Stomach smooth muscle (tissue), 2 donors: ENCODE measurements at regions not wholly inside any gene's neighbourhood (a gene's known extent, or its start where the extent isn't known, plus 50 kb on each side); places are given as distances from the start of the nearest gene placed in this dataset.
A peak's percentile ranks its signal among the peaks of the same experiment; 100 is the strongest.

Source experiments
- H3K27ac ChIP-seq: one replicate; pipeline ENCODE4 v1.7.0; 2013; ENCODE audit warnings: mild to moderate bottlenecking, low read length, inconsistent platforms
- H3K27me3 ChIP-seq, 2 donors: one replicate each; pipeline ENCODE4 v1.7.0; 2013; ENCODE audit warnings: low read length in 2 of 2; ENCODE audit not compliant: insufficient read depth in 2 of 2, control insufficient read depth in 1 of 2
- H3K36me3 ChIP-seq, 2 donors: one replicate each; pipeline ENCODE4 v1.7.0; 2013; ENCODE audit warnings: low read length in 2 of 2; ENCODE audit not compliant: control insufficient read depth in 2 of 2, insufficient read depth in 2 of 2
- H3K4me1 ChIP-seq: one replicate; pipeline ENCODE4 v1.7.0; 2013; ENCODE audit warnings: low read length; ENCODE audit not compliant: control insufficient read depth, insufficient read depth
- H3K4me3 ChIP-seq, 2 donors: one replicate each; pipeline ENCODE4 v1.7.0; 2013; ENCODE audit warnings: low read length in 2 of 2
- H3K9ac ChIP-seq, 2 donors: one replicate each; pipeline ENCODE4 v1.7.0; 2013; ENCODE audit warnings: low read length in 2 of 2, mild to moderate bottlenecking in 1 of 2
- H3K9me3 ChIP-seq, 2 donors: one replicate each; pipeline ENCODE4 v1.7.0; 2013; ENCODE audit warnings: low read length in 2 of 2; ENCODE audit not compliant: control insufficient read depth in 2 of 2
- donor health status: healthy.
- donor health status: Pancreatic carcinoma.

DNA sequence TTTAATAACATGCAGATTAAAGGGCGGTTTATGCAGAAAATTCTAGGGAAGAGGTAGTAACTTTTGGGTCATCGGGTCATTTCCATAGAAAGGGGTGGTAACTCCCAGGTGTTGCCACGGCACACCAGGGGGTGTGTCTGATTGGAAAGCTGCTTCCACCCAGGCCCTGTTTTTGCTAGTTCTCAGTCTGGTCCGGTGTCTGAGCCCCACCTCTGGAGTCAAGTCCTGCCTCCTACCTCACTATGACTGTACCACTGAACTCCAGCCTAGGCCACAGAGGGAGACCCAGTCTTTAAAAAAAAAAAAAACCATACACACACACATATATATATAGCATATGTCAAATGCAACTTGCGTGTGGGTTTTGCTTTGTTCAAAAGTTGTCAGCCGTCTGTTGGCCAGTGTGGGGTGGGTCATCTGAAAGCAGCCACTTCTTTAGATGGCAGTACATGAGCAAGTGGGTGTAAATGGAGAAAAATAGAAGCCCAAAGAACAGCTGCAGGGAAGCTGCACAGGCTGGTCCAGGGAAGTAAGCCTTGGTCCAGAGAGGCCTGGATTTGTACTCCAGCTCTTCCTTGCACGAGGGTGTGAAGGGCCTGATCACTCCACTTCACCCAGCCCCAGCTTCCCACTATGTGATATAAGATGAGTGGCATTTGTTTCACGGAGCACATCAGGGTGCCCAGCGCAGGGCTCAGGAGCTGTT, 110.7 kb upstream of the SPRY4 start:
- no peaks in the 10 kb centered on the region for H3K9me3 ChIP-seq
- no peak overlapping the region for H3K27ac ChIP-seq
- no peak overlapping the region for H3K9ac ChIP-seq
- H3K27me3 ChIP-seq: peaks cover 0 to 2% of the 10 kb centered on the region in 2 donors
- peaks cover 7% of the 10 kb centered on the region for H3K4me1 ChIP-seq
- no peak overlapping the region for H3K4me3 ChIP-seq
- no peaks in the 10 kb centered on the region for H3K36me3 ChIP-seq

DNA sequence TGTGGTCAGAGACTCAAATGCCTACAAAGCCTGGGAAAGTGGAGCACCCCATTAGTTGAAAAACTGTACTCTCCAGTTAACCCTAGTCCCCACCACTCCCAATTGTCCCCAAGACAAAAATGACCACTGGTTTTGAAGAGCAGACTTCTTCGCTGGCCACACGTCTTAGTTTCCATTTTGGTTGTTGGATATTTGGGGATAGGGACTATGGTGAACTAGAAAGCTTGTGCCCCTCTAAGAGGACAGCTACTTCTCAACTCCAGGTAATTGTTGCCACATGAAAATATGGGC, 109.4 kb upstream of the SPRY4 start:
- H3K27ac ChIP-seq: no peak overlapping the region
- H3K9ac ChIP-seq: no peak overlapping the region
- H3K27me3 ChIP-seq: peaks cover 0 to 2% of the 10 kb centered on the region in 2 donors
- H3K9me3 ChIP-seq: no peaks in the 10 kb centered on the region
- peaks cover 6% of the 10 kb centered on the region for H3K4me1 ChIP-seq
- H3K4me3 ChIP-seq: no peak overlapping the region
- H3K36me3 ChIP-seq: no peaks in the 10 kb centered on the region

DNA sequence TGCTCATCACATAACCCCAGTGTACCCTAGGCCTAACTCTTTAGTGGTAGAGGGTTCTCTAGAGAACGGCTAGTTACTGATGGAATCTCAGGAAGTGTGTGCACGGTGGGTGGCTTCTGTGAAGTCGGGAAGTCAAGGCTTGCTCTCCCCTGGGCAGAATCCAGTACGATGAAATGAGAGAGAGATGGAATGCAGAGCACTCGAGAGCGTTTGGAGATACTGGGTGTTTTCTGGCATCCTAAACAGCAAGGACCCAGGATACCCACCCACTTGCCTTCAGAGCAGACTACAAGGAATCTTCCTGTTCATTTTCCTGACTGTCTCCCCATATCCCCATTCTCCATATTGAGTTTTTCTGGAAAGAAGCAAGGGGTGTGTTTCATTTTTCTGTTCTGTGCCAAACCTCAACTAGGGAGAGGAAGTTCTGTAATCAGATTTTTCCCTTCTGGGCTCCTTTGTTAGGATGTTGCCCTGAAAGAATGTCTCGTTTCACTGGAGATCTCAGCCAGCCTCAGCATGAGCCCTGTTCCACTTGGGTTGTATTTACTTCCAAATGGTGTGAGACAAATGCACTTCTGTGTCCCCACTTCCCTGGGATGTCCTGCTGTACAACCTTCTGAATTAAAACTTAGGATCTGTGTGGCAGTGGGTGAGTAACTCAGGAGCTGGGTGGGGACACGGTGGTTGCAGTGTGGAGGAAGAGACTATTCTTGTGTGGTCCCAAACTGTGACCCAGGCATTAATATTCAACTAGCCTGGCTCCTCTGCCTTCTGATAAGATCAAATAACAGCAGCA, 108.9 kb upstream of the SPRY4 start:
- Histone ChIP-seq H3K9ac (no peak overlapping the region), H3K4me1 (peaks cover 3% of the 10 kb centered on the region), H3K4me3 (no peak overlapping the region), H3K9me3 (no peaks in the 10 kb centered on the region), H3K27ac (no peak overlapping the region), H3K36me3 (no peaks in the 10 kb centered on the region), H3K27me3 (peaks cover 0 to 2% of the 10 kb centered on the region in 2 donors)

DNA sequence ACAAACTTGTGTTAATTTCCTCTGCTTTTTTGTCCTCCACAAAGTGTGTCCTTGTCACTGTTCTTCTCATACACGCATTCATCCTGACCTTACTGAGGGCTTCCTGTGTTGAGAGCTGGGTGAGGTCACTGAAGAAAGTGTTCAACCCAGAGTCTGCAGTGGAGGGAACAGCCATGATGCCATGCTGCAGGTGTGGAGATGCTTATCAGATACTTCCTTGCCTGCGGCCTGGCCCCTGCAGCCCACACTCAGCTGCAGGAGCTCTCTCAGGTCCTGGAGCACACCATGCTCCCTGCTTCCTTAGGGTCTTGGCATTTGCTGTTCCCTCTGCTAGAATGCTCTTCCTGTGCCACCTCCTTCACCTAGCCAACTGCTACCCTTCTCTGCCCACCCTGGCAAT, 108.1 kb upstream of the SPRY4 start:
- Histone ChIP-seq H3K27ac (no peak overlapping the region), H3K27me3 (peaks cover 0 to 2% of the 10 kb centered on the region in 2 donors), H3K9ac (no peak overlapping the region), H3K36me3 (no peaks in the 10 kb centered on the region), H3K4me3 (no peak overlapping the region), H3K4me1 (peaks cover 3% of the 10 kb centered on the region), H3K9me3 (no peaks in the 10 kb centered on the region)

DNA sequence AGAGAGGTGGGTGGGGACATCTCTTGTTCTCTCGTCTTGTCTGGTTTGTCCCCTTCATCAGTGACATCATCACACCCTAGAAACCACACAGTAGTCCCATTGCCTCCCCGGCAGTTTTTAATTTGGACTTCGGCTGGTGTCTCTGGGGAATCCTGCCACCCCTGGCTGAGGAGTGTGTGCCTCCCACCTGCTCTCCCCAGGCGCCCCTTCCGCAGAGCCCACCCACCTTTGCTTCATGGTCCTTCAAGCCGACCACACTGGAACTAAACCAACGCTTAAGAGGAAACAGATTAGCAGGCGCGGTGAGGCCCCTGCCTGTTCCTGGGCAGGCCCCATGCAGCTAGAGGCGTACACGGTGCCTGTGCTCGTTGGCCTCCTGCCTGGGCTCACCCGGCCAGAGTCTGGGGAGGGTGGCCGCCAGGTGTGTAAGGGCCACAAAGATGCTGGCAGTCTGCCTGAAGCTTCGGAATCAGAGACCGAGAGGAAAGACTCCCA, 107.6 kb upstream of the SPRY4 start:
- H3K9me3 ChIP-seq: no peaks in the 10 kb centered on the region
- no peaks in the 10 kb centered on the region for H3K36me3 ChIP-seq
- H3K27me3 ChIP-seq: peaks cover 0 to 2% of the 10 kb centered on the region in 2 donors
- peaks cover 3% of the 10 kb centered on the region for H3K4me1 ChIP-seq
- H3K4me3 ChIP-seq: no peak overlapping the region
- no peak overlapping the region for H3K9ac ChIP-seq
- no peak overlapping the region for H3K27ac ChIP-seq

DNA sequence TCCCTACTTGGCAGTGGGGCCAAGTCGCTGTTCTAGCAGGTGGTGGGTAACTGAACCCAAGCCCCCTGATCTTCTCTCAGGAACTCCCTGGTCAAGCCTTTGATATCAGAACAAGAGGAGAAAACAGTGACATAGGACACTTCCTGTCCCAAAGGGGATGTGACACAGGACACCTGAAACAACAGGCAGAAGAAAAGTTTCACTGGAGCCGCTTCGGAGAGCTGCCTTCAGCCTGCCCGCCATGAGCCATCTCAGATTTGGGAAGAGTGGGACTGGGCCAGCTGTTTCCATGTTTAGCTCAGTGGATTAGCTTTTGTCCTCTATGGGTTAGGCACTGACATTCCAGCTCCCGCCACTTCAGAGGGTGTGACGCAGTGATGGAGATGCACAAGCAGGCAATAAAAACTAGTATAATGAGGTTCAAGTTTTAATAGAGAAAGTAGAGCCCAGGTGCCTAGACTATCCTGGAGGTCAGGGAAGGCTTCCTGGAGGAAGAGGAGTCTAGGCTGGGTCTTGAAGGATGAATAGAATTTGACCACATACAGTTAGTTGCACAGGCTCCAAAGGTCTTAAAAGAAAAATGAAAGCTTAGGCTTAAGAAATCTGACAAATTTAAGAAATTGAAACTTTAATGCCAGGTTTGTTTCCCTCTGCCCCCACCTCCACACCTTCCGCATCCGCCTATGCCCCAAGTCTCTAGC, 104.1 kb upstream of the SPRY4 start:
- H3K36me3 ChIP-seq: no peaks in the 10 kb centered on the region
- H3K27me3 ChIP-seq: peaks cover 0 to 2% of the 10 kb centered on the region in 2 donors
- no peak overlapping the region for H3K27ac ChIP-seq
- no peak overlapping the region for H3K9ac ChIP-seq
- no peaks in the 10 kb centered on the region for H3K9me3 ChIP-seq
- H3K4me1 ChIP-seq: peaks cover 8% of the 10 kb centered on the region
- no peak overlapping the region for H3K4me3 ChIP-seq

DNA sequence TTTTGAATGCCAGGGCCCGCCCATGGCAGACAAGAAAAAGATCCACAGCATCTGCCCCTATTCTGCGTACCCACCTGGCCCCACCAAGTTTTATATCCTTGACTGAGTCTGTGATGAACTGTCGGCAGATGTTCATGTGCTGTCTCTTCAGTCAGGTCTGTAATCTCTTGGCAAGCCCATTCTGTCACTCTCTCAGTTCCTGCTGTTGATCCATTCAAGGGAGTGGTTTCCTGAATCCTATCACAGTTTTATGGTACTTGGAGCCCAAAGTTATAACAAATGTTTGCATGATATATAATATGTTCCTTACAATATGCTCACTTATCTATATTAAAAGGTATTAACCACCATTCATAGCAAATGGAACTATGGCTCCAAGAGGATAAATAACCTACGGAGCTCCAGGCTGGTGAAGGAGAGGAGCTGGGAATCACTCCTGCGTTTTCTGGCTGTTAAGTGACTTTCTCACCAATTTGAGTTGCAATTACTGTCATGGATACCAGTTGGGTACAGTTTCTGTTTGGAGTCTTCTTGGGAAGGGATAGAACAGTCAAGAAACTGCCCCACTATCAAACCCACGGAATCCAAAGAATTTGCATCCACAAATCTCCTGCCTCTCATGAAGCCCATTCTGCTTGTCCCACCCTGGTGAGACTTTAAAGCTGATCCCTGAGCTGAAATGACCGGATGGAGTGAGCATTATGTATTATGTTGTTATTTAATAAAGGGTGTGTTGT, 103.4 kb upstream of the SPRY4 start:
- Histone ChIP-seq H3K4me1 (peaks cover 5% of the 10 kb centered on the region), H3K27ac (no peak overlapping the region), H3K27me3 (peaks cover 0 to 2% of the 10 kb centered on the region in 2 donors), H3K9me3 (no peaks in the 10 kb centered on the region), H3K36me3 (no peaks in the 10 kb centered on the region), H3K4me3 (no peak overlapping the region), H3K9ac (no peak overlapping the region)

DNA sequence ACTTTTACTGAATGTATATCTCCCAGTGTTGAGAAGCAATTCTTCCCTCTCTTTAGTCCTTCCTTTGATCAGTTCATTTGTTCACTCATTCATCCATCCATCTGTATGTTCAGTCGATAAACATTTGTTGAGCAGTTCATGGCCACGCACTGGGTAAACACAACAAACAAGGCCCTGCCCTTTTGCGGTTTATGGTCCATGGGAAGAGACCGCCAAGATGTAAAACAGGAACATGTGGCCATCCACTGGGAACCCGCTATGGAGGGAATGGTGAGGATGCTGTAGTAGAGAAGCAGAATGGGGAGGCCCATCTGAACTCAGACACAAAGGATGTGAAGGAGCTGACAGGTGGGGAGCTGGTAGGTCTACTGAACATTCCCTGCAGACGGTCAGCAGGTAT, 102.7 kb upstream of the SPRY4 start:
- H3K9ac ChIP-seq: no peak overlapping the region
- no peak overlapping the region for H3K27ac ChIP-seq
- H3K4me1 ChIP-seq: peaks cover 5% of the 10 kb centered on the region
- H3K27me3 ChIP-seq: no peaks in the 10 kb centered on the region
- no peak overlapping the region for H3K4me3 ChIP-seq
- H3K9me3 ChIP-seq: no peaks in the 10 kb centered on the region
- H3K36me3 ChIP-seq: no peaks in the 10 kb centered on the region

DNA sequence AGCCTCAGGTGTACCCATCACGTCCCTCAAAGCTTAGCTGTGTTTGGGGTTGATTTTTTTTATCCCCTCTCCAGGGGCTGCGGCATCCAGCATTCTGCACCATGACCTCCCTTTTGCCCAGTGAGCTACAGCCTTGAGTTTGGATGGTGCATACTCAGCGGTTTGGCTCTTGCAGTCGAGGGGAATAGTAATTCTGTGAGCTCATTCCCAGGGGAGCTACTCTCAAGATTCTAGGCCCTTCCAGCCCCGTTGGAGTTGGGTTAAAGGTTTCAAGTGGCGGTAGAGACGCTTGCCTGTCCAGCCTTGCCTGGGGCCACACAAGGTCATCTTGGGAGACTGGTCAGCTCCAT, 102.2 kb upstream of the SPRY4 start:
- Histone ChIP-seq H3K9me3 (no peaks in the 10 kb centered on the region), H3K36me3 (no peaks in the 10 kb centered on the region), H3K27ac (no peak overlapping the region), H3K4me1 (peaks cover 5% of the 10 kb centered on the region), H3K9ac (no peak overlapping the region), H3K4me3 (no peak overlapping the region), H3K27me3 (no peaks in the 10 kb centered on the region)

DNA sequence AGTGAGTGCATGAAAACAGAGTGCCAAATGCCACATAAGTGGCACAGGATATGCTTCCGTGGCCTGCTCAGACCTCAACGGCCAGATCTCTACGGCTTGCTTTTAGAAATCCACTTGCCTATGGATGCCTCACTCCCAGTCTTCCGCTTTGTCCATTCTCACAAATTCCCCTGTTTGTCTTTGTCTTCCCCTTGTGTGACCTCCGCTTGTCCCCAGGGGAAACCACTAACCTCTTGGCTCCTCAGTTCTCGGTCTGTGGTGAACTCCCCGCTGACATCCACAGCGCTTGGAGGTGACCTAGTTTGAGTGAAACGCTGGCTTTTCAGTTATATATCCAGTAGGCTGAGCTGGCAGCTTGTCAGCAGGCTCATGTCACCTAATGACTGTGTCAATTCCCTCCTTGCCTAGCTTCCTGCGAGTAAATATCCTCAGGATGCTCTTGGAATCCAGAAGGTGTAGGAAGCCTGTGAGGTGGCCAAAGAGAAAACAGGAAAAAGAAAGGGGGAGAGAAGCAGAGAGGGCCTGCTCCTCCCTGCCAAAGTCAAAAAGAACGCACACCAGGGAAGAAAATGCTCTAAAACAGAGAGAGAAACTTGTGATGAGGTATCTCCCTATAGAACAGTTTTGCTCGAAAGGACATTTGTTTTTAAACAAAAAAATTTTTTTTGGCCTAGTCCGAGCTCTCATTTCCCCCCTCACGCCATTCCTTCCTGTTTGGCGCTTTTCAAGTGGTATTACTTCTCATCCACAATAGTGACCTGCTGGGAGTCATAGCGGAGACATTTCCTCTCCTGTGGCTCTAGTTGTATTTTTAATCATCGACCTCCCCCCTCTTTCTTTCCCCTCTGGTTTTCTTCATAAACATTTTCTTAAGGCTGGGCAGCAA, 101.6 kb upstream of the SPRY4 start:
- H3K4me3 ChIP-seq: peak overlapping the region in 1 of 2 donors; percentile 8
- peaks cover 5% of the 10 kb centered on the region for H3K4me1 ChIP-seq
- no peaks in the 10 kb centered on the region for H3K9me3 ChIP-seq
- no peaks in the 10 kb centered on the region for H3K27me3 ChIP-seq
- H3K9ac ChIP-seq: no peak overlapping the region
- H3K27ac ChIP-seq: no peak overlapping the region
- H3K36me3 ChIP-seq: no peaks in the 10 kb centered on the region
